GM12873 (cell line): ENCODE measurements at regions not wholly inside any gene's neighbourhood (a gene's known extent, or its start where the extent isn't known, plus 50 kb on each side); places are given as distances from the start of the nearest gene placed in this dataset.

Source experiments
- TF ChIP-seq, protein P1 (sequence below): IDR thresholded peaks from 2 replicates; pipeline ENCODE4 v1.5.1; 2012; ENCODE audit warnings: low read depth, mild to moderate bottlenecking, moderate library complexity, low read length, control low read depth; ENCODE audit not compliant: insufficient read depth; ENCODE audit errors: missing control alignments

GRCh38 chr20:40748182-40748581 lies 59.1 kb upstream of the MAFB start:
- TF ChIP-seq, protein P1, sequence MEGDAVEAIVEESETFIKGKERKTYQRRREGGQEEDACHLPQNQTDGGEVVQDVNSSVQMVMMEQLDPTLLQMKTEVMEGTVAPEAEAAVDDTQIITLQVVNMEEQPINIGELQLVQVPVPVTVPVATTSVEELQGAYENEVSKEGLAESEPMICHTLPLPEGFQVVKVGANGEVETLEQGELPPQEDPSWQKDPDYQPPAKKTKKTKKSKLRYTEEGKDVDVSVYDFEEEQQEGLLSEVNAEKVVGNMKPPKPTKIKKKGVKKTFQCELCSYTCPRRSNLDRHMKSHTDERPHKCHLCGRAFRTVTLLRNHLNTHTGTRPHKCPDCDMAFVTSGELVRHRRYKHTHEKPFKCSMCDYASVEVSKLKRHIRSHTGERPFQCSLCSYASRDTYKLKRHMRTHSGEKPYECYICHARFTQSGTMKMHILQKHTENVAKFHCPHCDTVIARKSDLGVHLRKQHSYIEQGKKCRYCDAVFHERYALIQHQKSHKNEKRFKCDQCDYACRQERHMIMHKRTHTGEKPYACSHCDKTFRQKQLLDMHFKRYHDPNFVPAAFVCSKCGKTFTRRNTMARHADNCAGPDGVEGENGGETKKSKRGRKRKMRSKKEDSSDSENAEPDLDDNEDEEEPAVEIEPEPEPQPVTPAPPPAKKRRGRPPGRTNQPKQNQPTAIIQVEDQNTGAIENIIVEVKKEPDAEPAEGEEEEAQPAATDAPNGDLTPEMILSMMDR: no peak

GRCh38 chr20:40749985-40750506 lies 61.0 kb upstream of the MAFB start:
- TF ChIP-seq, protein P1: no peak

DNA sequence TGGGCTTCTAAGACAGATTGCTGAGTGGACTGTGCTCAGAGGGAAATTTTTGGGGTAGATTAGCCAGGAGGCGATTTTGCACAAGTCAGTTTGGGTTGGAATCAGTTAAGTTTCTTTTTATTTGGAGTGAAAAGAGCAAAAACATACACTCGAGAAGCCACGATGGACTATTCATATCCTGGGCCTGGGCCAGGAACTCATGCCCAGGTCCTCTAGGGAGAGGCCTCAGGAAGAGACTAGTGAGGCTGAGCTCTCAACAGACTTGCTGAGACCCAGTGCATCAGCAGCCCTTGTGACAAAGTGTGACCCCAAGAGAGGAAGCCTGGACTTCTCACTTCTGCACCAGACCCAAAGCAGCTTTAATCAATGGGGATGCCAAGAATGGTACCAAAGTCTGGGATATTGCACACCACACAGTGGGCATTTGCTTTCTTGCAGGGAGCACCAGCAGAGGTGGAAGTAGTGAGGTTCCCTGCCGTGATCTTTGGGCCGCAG lies 61.6 kb upstream of the MAFB start:
- TF ChIP-seq, protein P1: no peak

DNA sequence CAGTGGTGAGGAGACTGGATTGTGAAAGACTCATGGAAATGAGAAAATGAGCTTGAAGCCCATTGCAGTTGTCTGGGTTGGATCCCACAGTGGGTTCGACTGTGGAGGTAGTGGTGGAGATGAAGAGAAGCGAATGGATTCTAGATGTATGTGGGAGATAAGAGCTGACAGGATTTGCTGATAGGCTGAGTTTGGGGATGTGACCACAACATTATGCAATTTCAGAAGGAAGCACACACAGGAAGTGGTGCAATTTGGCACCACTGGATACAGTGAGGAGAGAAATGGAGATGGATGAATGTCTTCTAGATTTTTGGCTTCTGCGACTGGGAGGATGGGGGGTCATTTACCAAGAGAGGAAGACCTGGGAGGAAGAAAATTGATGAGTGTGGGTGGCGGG lies 64.4 kb upstream of the MAFB start:
- TF ChIP-seq, protein P1: no peak

DNA sequence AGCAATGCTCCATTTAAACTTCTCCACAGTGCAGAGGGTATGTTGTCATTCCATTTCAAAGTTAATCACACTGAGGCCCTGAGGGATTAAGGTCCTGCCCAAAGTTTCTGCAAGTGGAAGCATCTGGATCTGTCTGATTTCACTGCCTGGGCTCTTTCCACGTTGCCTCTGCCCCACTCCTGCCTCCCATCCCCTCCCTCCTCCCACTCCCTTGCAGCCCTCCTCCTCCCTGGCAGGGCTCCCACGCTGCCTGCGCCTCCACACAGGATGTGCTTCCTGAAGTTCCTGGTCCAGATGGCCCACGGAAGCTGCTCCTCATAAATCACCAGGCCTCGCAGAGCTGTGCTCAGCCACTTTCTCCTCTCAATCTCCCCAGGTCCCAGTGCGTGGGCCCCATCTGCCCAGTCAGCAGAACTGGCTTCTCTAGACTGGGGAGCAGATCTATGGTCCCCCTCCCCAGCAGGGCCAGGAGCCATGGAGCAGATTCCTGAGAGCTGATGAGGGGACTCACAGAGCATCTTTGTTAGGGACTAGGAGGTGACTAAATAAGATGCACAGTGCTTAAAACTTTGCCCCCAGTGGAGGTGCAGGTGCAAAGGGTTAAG lies 65.4 kb upstream of the MAFB start:
- TF ChIP-seq, protein P1: no peak

DNA sequence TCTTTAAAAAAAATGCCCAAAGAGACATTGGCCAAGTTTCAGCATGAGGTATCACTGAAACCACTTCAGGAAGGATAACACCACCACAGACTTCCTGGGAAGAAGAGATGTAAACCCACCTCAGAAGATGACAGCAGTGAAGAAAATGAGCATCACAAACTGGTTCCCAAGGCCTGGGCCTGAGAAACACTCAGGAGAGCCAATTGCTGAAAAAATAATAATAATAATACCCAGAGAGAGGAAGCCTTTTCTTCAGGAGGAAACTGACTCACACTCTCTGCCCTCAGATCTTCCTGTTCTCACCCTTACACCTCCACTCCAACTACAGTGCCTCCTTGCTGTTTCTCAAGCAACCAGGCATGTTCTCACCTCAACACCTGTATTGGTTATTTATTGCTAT lies 68.1 kb upstream of the MAFB start:
- TF ChIP-seq, protein P1: no peak

DNA sequence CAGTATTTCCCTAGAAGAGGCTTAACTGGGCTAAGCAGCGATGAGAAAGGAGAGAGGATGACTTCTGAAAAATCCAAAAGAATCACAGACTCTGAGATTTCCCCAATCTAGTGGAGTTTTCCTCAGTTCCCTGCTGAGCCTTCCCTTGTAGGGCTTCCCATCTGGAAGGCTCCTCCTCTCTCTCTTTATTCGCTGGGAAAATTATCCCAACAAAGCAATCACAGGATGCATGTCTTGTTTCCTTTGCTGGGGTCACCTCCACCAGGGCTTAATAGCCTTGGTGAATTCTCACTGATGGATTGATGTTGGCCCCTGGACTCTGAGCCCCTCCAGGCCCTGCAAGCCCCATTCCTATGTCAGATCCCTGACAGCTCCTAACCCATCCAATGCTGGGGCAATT lies 69.8 kb upstream of the MAFB start:
- TF ChIP-seq, protein P1: no peak
